ENCODE measurements at regions not wholly inside any gene's neighbourhood (a gene's known extent, or its start where the extent isn't known, plus 50 kb on each side); places are given as distances from the start of the nearest gene placed in this dataset.

DNA sequence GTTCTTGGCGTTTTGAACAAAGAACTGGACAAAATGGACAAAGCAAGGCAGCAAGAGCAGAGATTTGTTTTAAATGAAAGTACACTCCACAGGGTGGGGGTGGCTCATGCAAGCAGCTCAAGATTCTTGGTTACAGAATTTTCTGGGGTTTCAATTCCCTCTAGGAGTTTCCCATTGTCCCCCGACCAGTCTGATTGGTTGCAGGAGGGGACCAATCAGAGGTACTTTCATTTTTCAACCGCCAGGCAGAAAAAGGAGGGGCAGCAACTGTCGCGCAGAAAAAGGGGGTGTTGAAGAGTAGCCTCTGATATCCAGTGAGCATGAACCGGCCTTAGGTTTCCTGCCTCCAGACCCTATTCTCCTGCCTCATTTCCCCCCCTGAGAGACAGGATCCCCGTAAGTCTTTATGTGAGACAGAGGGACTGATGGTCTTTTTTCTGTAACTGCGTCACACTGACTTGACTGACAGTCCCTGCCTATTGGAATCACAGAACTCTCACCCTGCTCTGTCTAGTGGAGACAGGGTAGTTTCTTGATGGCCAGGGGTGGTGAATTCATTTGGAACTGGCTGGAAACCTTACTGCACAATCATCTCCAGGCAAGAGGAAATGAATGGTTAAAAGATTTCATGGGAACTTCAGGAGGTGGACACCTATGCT, 59.4 kb upstream of the ALOX12 start:
- H3K27ac ChIP-seq, result peak overlapping the region in 11 of 12 donors; percentile 41 to 80 (median 64)
- TF ChIP-seq POLR2A (IDR thresholded peaks at IDR 0.05), result no peak
- TF ChIP-seq, protein P1, sequence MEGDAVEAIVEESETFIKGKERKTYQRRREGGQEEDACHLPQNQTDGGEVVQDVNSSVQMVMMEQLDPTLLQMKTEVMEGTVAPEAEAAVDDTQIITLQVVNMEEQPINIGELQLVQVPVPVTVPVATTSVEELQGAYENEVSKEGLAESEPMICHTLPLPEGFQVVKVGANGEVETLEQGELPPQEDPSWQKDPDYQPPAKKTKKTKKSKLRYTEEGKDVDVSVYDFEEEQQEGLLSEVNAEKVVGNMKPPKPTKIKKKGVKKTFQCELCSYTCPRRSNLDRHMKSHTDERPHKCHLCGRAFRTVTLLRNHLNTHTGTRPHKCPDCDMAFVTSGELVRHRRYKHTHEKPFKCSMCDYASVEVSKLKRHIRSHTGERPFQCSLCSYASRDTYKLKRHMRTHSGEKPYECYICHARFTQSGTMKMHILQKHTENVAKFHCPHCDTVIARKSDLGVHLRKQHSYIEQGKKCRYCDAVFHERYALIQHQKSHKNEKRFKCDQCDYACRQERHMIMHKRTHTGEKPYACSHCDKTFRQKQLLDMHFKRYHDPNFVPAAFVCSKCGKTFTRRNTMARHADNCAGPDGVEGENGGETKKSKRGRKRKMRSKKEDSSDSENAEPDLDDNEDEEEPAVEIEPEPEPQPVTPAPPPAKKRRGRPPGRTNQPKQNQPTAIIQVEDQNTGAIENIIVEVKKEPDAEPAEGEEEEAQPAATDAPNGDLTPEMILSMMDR (IDR thresholded peaks at IDR 0.05), result no peak
- intact Hi-C loops (cut with DNase I), result no loop called here
- 51 to 68% (median 62%) methylated on average over 8 of the region's 8 CpGs for WGBS, 4 donors
- H3K27me3 ChIP-seq, result peaks cover 0 to 4% (median 0%) of the 10 kb centered on the region in 9 donors
- ATAC-seq, result peak; percentile 68 to 93 (median 74)
- H3K36me3 ChIP-seq, result no peaks in the 10 kb centered on the region
- peak in 3 of 5 donors; percentile 37 to 61 (median 41) for DNase-seq
- H3K4me3 ChIP-seq, result peak overlapping the region in 11 of 12 donors; percentile 16 to 68 (median 52)
- no peaks in the 10 kb centered on the region for H3K9me3 ChIP-seq
- peaks cover 0 to 6% (median 0%) of the 10 kb centered on the region in 12 donors for H3K4me1 ChIP-seq

DNA sequence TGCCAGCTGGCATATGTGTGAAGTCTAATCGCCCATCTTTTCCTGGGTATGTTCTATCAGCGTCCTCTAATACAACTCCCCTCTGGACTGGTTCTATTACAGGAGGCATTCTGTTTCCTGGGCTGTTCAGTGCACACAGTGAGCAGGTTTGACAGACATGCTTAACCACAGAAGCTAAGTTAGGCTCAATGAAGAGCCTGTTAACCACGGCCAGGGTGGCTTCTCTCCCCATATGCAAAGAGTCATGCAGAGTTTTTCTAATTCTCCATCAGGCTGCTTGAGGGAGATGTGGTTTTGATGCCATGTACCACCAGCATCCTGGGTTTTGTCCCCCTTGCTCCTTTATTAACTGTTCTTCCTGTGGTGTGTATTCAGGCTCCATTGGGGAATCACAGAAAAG, 57.2 kb upstream of the ALOX12 start:
- H3K4me3 ChIP-seq, result no peak overlapping the region
- H3K4me1 ChIP-seq, result peaks cover 0 to 6% (median 0%) of the 10 kb centered on the region in 12 donors
- no peak for DNase-seq
- H3K27ac ChIP-seq, result no peak overlapping the region
- no peaks in the 10 kb centered on the region for H3K9me3 ChIP-seq
- 56 to 72% (median 62%) methylated on average over 3 of the region's 3 CpGs for WGBS, 4 donors
- no peak for TF ChIP-seq POLR2A (IDR thresholded peaks at IDR 0.05)
- TF ChIP-seq, protein P1 (IDR thresholded peaks at IDR 0.05), result no peak
- H3K27me3 ChIP-seq, result peaks cover 0 to 4% (median 0%) of the 10 kb centered on the region in 9 donors
- ATAC-seq, result no peak
- intact Hi-C loops (cut with DNase I), result no loop called here
- no peaks in the 10 kb centered on the region for H3K36me3 ChIP-seq

- no peaks in the 10 kb centered on the region for H3K9me3 ChIP-seq
Observed at GRCh38 chr17:6940186-6940649, 55.6 kb upstream of the ALOX12 start.

GRCh38 chr17:6941989-6942388, 53.9 kb upstream of the ALOX12 start:
- H3K36me3 ChIP-seq, result no peaks in the 10 kb centered on the region
- no peaks in the 10 kb centered on the region for H3K4me1 ChIP-seq
- H3K27me3 ChIP-seq, result peaks cover 0 to 4% (median 0%) of the 10 kb centered on the region in 9 donors
- DNase-seq, result no peak
- intact Hi-C loops (cut with DNase I), result no loop called here
- WGBS, 4 donors, result 84 to 96% (median 88%) methylated on average over 5 of the region's 5 CpGs
- no peaks in the 10 kb centered on the region for H3K9me3 ChIP-seq
- ATAC-seq, result no peak
- no peak overlapping the region for H3K27ac ChIP-seq
- TF ChIP-seq, protein P1 (IDR thresholded peaks at IDR 0.05), result no peak
- TF ChIP-seq POLR2A (IDR thresholded peaks at IDR 0.05), result no peak
- no peak overlapping the region for H3K4me3 ChIP-seq

More at GRCh38 chr17:6940186-6940649, 55.6 kb upstream of the ALOX12 start:
- Histone ChIP-seq H3K4me1 (peaks cover 0 to 6% (median 0%) of the 10 kb centered on the region in 12 donors), H3K27me3 (peaks cover 0 to 4% (median 0%) of the 10 kb centered on the region in 9 donors), H3K27ac (no peak overlapping the region), H3K36me3 (no peaks in the 10 kb centered on the region), H3K4me3 (peak overlapping the region in 9 of 12 donors; percentile 22 to 52 (median 43))
- intact Hi-C loops (cut with DNase I), result no loop called here
- ATAC-seq (peak in 2 of 4 donors; percentile 24 to 39), DNase-seq (peak in 1 of 5 donors; percentile 12)
- TF ChIP-seq POLR2A (IDR thresholded peaks at IDR 0.05), result no peak
- TF ChIP-seq, protein P1 (IDR thresholded peaks at IDR 0.05), result no peak
- 76 to 87% (median 79%) methylated on average over 7 of the region's 7 CpGs for WGBS, 4 donors

Measured in heart left ventricle (tissue), 16 donors.